Activated CD8-positive, alpha-beta memory T cell treated with anti-CD3 and anti-CD28 coated beads for 48 hours (primary cell): ENCODE measurements at regions not wholly inside any gene's neighbourhood (a gene's known extent, or its start where the extent isn't known, plus 50 kb on each side); places are given as distances from the start of the nearest gene placed in this dataset.

ENCODE experiments used
- DNase-seq, 3 experiments: peaks; one replicate each; pipeline ENCODE4 v3.0.0-alpha.2; 2020; ENCODE audit warnings: low read depth in 2 of 3, low spot score in 2 of 3

DNA sequence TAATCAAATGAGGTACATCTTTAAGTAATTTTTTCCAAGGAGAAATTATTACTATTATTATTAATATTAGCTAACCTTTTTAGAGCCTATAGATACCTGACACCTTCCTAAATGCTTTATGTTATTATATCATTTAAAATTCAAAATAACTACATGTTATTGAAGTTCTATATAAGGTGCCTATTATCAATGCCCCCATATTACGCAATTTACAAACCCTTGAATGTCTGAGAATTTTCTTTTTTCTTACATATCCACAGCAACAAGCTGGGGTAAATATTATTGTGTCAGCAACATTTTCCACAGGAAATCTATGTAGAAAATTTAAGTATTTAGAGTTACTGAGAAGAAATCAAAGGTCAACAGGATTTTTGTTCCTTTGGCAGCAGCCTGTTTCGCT, 327.3 kb downstream of the NXPE2 start:
- no peak for DNase-seq

GRCh38 chr11:115007851-115008250, 329.5 kb downstream of the NXPE2 start:
- DNase-seq: no peak

DNA sequence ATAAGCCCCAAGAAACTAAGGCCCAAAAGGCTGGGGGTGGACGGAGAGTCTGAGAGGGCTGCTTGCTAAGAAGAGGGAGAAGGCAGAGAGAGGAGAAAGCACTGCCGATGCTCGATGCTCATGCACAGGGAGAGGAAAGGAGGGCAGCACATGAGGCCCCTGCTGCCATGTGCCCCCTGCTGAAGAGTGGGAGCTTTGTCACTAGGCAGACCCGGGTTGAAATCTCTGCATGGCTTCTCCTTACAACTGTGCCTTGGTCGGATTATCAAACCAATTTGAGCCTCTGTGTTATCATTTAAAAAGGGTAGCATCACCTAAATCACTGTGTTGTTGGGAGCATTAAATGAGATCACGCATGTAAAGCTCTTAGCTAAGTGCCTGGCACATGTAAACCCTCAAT, 330.5 kb downstream of the NXPE2 start:
- DNase-seq: no peak

- no peak for DNase-seq
Observed at GRCh38 chr11:115017529-115017928, 339.2 kb downstream of the NXPE2 start.

- DNase-seq: no peak
Observed at GRCh38 chr11:115030166-115030565, 351.8 kb downstream of the NXPE2 start.

GRCh38 chr11:115036406-115037180, 358.3 kb downstream of the NXPE2 start:
- DNase-seq: no peak

DNA sequence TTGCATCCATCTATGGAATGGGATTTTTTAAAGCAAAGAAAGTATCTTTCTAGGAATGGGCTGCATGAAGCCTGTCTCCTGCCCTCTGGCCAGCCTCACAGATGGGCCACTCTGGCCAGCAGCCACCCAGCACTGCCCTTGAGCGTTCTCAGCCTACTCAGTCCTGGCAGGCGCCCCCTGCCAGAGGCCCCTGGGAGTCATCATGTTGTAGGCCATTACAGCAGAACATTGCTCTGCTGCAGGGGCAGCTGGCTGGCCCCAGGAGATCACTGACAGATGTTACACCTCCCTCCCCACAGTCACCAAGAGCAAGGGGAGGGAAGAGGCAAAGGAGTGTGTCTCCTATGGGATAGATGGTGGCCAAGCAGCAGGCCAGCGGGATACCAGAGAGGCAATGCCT, 363.7 kb downstream of the NXPE2 start:
- DNase-seq: no peak

DNA sequence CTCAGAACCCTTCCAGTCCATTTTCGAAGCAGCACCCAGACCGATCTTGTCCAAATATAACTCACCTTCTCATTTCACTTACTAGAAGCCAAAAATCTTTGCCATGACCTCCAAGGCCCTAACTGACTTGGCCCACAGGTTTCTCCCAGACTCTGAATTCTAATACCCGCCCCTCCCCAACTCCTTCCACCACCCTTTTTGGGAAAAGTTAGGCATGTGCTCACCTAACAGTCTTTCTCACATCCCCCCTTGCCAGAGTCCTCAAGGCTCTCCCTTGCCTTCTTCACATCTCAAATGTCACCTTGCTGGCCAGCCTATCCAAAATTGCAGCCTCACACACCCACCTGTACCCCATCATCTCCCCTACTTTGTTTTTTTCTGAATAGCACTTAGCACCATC, 369.3 kb downstream of the NXPE2 start:
- DNase-seq: no peak

DNA sequence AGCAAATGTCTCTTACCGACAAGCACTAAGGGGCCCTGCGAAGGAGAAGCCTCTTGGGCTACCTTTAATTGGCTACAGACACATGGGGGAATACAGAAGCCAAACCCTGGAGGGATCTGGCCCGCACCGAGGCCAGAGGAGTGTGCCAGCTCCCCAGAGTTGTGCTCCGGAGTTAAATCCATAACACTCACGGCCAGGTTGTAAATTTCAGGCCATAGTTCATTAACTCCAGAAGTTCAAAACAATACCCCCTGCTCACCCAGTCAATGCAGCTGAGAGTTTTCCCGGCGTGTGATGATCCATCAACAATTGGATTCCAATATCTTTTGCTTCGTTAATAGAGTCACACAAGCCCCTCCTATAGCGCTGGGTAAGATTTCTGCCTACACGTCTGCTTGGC, 371.5 kb downstream of the NXPE2 start:
- DNase-seq: no peak

DNA sequence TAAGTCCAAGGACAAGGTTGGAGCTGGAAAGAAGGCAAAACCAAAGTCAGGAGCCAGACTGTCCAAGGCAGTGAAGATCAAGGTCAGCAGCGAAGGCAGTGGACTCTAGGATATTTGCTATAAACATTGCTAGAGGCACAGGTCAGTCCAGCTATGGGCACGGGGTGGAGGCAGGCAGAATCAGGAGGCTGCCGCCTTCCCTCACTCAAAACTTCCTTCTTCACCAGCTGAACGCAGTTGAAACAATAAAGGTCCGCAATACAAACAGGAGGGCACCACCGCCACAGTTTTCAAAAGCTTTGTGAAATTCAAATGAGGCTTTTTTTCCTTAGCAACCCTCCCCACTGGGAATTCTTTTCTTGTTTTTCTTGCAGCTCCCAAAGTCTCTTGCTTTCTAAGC, 372.4 kb downstream of the NXPE2 start:
- DNase-seq: no peak

GRCh38 chr11:115051938-115052590, 373.7 kb downstream of the NXPE2 start:
- no peak for DNase-seq

DNA sequence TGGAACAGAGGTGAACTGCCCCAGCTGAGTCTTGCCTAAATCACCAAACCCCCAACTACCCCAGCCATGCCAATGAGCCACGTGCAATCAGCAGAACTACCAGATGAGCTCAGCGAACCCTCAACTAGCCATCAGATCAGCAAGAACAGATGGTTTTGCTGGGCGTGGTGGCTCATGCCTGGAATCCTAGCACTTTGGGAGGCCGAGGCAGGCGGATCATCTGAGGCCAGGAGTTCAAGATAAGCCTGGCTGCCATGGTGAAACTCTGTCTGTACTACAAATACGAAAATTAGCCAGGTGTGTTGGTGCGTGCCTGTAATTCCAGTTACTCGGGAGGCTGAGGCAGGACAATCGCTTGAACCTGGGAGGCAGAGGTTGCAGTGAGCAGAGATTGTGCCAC, 374.3 kb downstream of the NXPE2 start:
- no peak for DNase-seq

DNA sequence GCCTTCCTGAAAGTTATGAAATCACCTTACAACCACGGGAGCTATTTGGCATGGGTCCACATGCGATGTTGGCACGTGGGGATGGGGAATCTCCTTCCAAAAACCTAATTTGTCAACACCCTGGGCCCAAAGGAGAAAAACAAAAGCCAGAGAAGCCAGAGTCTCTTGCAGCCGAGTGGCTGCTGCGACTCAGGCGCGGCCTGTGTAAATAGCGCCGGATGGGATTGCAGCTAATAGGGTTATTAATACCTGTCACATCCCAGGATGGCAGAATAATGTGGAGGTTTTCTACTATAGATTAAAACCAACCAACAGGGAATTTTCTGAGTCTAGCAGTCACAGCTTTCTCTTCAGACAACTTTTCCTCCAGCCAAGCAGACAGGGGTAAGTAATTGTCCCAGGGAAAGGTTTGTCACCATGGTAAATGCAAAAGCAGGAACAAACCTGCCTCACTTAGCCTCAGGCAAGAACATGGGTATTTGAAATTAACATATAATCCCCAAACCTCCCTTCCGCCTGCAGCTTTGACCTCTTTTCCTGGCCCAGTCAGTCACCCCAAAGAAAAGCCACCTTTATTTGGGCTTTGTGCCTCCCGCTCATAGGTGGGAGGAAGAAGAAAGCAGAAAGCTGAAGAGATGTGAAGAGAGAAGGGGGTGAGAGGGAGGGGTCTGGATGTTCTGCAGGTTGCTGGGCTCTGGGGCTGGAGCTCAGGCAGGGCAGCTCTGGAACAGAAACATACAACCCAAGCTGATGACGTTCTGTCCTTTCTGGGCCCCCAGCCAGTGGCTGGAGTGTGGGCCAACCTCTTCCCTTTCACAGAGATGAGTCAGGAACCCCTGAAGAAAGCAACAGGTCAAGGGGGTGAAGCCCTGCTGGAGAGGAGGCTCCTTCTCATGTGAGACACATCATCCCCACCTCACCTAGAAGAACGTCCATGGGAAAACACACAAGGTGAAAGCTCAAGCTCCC, 376.5 kb downstream of the NXPE2 start:
- DNase-seq: no peak

DNA sequence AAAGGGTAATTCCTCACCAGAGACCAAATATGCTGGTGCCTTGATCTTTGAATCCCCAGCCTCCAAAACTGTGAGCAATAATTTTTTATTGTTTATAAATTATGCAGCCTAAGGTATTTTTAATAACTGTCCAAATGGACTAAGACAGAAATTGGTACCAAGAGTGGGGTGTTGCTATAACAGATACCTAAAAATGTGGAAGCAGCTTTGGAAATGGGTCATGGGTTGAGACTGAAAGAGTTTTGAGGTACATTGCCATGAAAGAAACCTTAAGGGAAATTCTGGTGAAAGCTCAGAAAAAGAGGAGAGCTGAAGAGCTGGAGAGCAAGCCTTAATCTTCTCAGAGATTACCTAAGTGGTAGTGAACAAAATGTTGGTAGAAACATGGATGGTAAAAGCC, 378.2 kb downstream of the NXPE2 start:
- no peak for DNase-seq

DNA sequence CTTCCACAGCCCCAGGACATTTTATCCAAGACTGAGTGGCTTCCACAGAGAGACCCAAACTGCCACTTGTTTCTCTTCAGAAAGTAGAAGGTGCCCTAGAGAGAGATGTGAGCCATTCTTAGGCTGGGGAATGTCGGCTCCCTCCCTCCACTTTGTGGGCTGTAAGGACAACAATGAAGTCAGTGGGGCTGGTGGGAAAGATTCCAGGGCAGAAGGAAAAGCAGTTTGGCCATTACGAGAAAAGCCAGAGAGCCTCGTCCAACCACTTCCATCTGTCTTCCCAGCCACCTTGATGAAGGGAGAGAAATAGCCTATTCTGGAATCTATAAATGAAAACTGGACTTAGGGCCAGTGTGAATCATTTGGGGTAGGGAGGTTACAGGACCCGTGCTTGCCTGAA, 382.5 kb downstream of the NXPE2 start:
- DNase-seq: no peak

DNA sequence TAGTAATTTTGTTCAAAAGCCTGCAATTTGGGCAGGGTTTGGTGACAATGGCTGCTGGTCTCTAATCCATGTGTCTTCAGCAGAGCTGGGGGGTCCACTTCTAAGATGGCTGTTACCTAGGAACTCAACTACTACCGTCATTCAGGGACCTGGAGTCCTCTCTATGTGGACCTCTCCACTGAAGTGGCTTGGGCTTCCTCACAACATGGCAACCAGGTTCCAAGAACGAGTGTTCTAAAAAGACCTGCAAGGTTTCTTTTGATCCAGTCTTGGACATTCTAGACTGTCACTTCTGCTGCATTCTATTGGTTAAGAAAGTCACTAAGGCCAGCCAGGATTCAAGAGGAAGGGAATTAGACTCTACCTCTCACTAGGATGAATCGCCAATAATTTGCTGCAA, 387.0 kb downstream of the NXPE2 start:
- DNase-seq: no peak

DNA sequence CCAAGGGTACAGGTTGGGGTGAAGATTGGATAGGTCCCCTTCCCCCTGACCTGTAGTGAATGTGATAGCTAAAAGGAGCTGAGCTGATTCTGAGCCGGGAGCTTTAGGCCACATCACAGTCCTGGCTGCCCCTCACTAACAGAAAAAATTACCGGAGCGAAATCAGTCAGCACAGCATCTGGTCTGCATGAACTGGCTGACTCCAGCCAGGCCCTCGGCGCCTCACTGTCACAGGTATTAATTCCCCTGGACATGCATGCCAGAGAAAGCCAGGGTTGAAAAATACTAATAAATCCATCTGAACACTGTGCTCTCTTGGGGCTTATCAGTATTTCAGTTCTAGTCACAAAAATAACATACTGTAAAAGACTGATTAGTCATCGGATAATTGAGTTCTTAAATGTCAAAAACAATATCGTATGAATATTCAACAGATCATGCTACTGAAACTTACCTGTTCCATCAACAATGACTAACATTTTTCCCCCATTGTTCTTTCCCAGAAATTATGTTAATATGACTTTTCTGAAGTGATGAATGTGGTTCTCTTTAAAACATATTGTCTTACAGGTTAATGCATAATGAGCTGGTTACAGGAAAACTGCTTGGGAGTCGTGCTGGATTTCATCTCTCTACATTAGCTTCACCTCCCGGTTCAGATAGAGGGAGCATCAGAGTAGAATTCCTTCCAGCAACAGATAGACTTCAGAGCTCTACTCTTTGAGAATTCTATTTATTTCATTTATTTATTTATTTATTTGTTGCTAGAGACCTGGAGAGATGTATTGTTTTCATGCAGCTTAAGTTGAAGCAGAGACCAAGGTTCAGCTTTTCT, 387.7 kb downstream of the NXPE2 start:
- DNase-seq: no peak

- no peak for DNase-seq
Observed at GRCh38 chr11:115067471-115067870, 389.1 kb downstream of the NXPE2 start.

DNA sequence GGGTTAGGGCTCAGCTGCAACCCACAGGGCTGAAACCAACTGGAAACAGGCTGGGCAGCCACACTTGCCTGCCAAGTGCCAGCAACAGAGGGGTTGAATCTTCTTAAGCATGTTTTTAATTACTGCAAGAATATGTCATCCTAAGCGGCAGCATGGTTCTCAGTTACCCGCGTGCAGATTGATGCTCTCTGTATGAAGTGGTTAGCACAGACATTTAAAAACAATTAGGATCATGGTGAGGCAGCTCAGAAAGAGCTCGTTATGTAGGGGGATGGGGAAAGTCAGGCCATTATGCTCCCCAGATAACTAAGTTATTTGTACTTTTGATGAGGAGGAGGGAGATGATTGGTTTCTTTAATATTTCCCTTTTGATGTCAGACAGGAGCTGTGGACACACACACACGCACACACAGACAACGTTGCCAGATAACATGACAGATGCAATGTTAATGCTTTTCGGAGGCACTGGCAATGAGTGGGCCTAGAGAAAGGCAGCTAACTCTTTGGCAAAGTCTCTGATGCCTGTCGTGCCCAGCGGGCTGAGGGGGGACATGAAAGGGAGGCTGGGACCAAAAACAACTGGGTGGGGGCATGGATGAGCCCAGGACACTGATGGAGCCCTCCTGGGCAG, 389.7 kb downstream of the NXPE2 start:
- DNase-seq: no peak

DNA sequence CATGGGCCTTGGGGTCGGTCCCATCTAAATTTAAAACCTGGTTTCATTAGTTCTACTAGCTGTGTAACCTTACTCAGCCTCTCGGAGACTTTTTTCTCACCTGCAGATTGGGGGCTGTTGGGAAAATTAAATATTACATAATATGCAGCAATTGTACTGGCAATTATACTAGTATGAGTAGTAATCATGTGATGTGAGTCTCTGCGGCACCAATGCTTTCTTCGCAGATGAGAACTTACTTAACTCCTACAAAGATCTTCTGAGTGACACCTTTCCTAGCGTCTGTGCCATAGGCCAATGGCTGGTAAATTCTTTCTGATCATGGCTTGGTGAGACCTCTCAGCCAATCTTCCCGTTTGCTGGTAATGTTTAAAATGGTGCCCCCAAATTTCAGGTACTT, 391.3 kb downstream of the NXPE2 start:
- no peak for DNase-seq
